OCI-LY7 (cell line): ENCODE measurements at regions not wholly inside any gene's neighbourhood (a gene's known extent, or its start where the extent isn't known, plus 50 kb on each side); places are given as distances from the start of the nearest gene placed in this dataset.

Experiments used
- BruUV-seq: library from RNA; stranded (reverse); fragments of 400-500 nt; replicated peaks from 2 replicates; lab custom pipeline; 2021; lab: Mats Ljungman, UMichigan
- CTCF ChIA-PET: fragments of 300-600 bp; sonication (Branson Sonifier 250); formaldehyde crosslinking; loops from one replicate; lab custom pipeline; 2022; ENCODE audit warnings: antibody characterized with exemption; ENCODE audit not compliant: unreplicated experiment; lab: Charles Lee
- POLR2A ChIA-PET: fragments of 300-600 bp; sonication (Branson Sonifier 250); formaldehyde crosslinking; loops from one replicate; lab custom pipeline; 2022; ENCODE audit warnings: antibody characterized with exemption; lab: Charles Lee
- DNase-seq: peaks from one replicate; pipeline ENCODE4 v3.0.0-alpha.2; 2015; ENCODE audit warnings: low spot score
- H2AFZ ChIP-seq: fragments of 200-600 bp; sonication (generic), shearing (Covaris generic); 2 replicates; pipeline ENCODE4 v1.6.1; 2014; ENCODE audit warnings: mild to moderate bottlenecking, antibody characterized with exemption, low read length, moderate library complexity
- H3K27ac ChIP-seq: fragments of 200-600 bp; sonication (generic); 2 replicates; pipeline ENCODE4 v1.5.1; 2014; ENCODE audit warnings: mixed run types, low read depth, mild to moderate bottlenecking, moderate library complexity, low read length, inconsistent platforms; ENCODE audit not compliant: poor library complexity, severe bottlenecking
- H3K36me3 ChIP-seq: fragments of 200-600 bp; sonication (generic); 2 replicates; pipeline ENCODE4 v1.6.1; 2014; ENCODE audit warnings: mild to moderate bottlenecking, antibody characterized with exemption, low read length, moderate library complexity, mixed read lengths; ENCODE audit not compliant: insufficient read depth
- H3K4me1 ChIP-seq: fragments of 200-600 bp; sonication (generic); 2 replicates; pipeline ENCODE4 v1.5.1; 2014; ENCODE audit warnings: mild to moderate bottlenecking, low read length; ENCODE audit not compliant: insufficient read depth, poor library complexity, severe bottlenecking
- H3K4me2 ChIP-seq: fragments of 200-600 bp; sonication (generic); 2 replicates; pipeline ENCODE4 v1.6.1; 2014; ENCODE audit warnings: mild to moderate bottlenecking, low read length
- H3K4me3 ChIP-seq: fragments of 200-600 bp; sonication (generic); 2 replicates; pipeline ENCODE4 v1.5.1; 2014; ENCODE audit warnings: mild to moderate bottlenecking, low read depth, low read length; ENCODE audit not compliant: poor library complexity, severe bottlenecking
- H3K79me2 ChIP-seq: fragments of 200-600 bp; sonication (generic); 2 replicates; pipeline ENCODE4 v1.6.1; 2016; ENCODE audit warnings: low read depth, mild to moderate bottlenecking, low read length, moderate library complexity, mixed read lengths; ENCODE audit not compliant: insufficient read depth
- H3K9me2 ChIP-seq: fragments of 200-600 bp; sonication (generic); 2 replicates; pipeline ENCODE4 v1.6.1; 2016; ENCODE audit warnings: mild to moderate bottlenecking, low read length, mixed read lengths; ENCODE audit not compliant: insufficient read depth
- H3K9me3 ChIP-seq: fragments of 200-600 bp; sonication (generic); 2 replicates; pipeline ENCODE4 v1.6.1; 2014; ENCODE audit warnings: mild to moderate bottlenecking, mixed run types, low read length, mixed read lengths
- H4K20me1 ChIP-seq: fragments of 200-600 bp; sonication (generic); 2 replicates; pipeline ENCODE4 v1.6.1; 2014; ENCODE audit warnings: mild to moderate bottlenecking, antibody characterized with exemption, low read length, moderate library complexity, mixed read lengths; ENCODE audit not compliant: insufficient read depth
- CTCF ChIP-seq: fragments of 200-600 bp; sonication (generic); conservative IDR thresholded peaks from 2 replicates; pipeline ENCODE4 v1.5.1; 2014; ENCODE audit warnings: mild to moderate bottlenecking, antibody characterized with exemption, low read length, moderate library complexity, mixed read lengths
- EZH2phosphoT487 ChIP-seq: fragments of 200-600 bp; sonication (generic); IDR thresholded peaks from 2 replicates; pipeline ENCODE4 v1.6.1; 2018; ENCODE audit warnings: low read depth, borderline replicate concordance, mild to moderate bottlenecking, mixed run types, antibody characterized with exemption, low read length, moderate library complexity, mixed read lengths
- intact Hi-C: fragments of 100-400 bp; cut with micrococcal nuclease; formaldehyde crosslinking; loops from one replicate; pipeline ENCODE4 v1.10.0; 2022; ENCODE audit not compliant: unreplicated experiment

GRCh38 chr10:55979203-55979602, 381.9 kb downstream of the ZWINT start:
- DNase-seq = no peak
- CTCF ChIA-PET = no interaction called here
- H3K9me2 ChIP-seq = no peaks in the 10 kb centered on the region
- intact Hi-C loops = no loop called here
- no peak overlapping the region for H2AFZ ChIP-seq
- H3K79me2 ChIP-seq = no peaks in the 10 kb centered on the region
- H3K36me3 ChIP-seq = no peaks in the 10 kb centered on the region
- H4K20me1 ChIP-seq = no peaks in the 10 kb centered on the region
- H3K4me3 ChIP-seq = no peak overlapping the region
- TF ChIP-seq CTCF (no peak), EZH2phosphoT487 (no peak)
- H3K4me2 ChIP-seq = no peak overlapping the region
- H3K4me1 ChIP-seq = no peaks in the 10 kb centered on the region
- H3K9me3 ChIP-seq = no peaks in the 10 kb centered on the region
- POLR2A ChIA-PET = interaction anchor here (0.7 kb wide), 1 partner anchor 274 kb away, joined by 3 read pairs; no protein-coding TSS in a partner anchor
- no peak overlapping the region for H3K27ac ChIP-seq
- no TSS peak for BruUV-seq

- Histone ChIP-seq H3K27ac (no peak overlapping the region), H3K36me3 (no peaks in the 10 kb centered on the region), H3K79me2 (no peaks in the 10 kb centered on the region), H3K4me3 (no peak overlapping the region), H3K4me2 (no peak overlapping the region), H3K4me1 (no peaks in the 10 kb centered on the region), H4K20me1 (no peaks in the 10 kb centered on the region), H3K9me3 (no peaks in the 10 kb centered on the region), H3K9me2 (no peaks in the 10 kb centered on the region), H2AFZ (no peak overlapping the region)
- intact Hi-C loops = no loop called here
- TF ChIP-seq CTCF (no peak), EZH2phosphoT487 (no peak)
- no TSS peak for BruUV-seq
- DNase-seq = no peak
- POLR2A ChIA-PET = no interaction called here
- CTCF ChIA-PET = no interaction called here
Observed at GRCh38 chr10:55966101-55966500, 395.0 kb downstream of the ZWINT start.

GRCh38 chr10:55943403-55943802, 417.7 kb downstream of the ZWINT start:
- Histone ChIP-seq H3K27ac (no peak overlapping the region), H3K4me3 (no peak overlapping the region), H3K79me2 (no peaks in the 10 kb centered on the region), H3K36me3 (no peaks in the 10 kb centered on the region), H4K20me1 (no peaks in the 10 kb centered on the region), H3K9me2 (no peaks in the 10 kb centered on the region), H3K4me2 (no peak overlapping the region), H2AFZ (no peak overlapping the region), H3K4me1 (no peaks in the 10 kb centered on the region), H3K9me3 (no peaks in the 10 kb centered on the region)
- no TSS peak for BruUV-seq
- intact Hi-C loops = no loop called here
- POLR2A ChIA-PET = interaction anchor here (0.7 kb wide), 1 partner anchor 794 kb away, joined by 3 read pairs; no protein-coding TSS in a partner anchor
- CTCF ChIA-PET = no interaction called here
- TF ChIP-seq CTCF (no peak), EZH2phosphoT487 (no peak)
- DNase-seq = no peak
